ENCODE measurements at regions not wholly inside any gene's neighbourhood (a gene's known extent, or its start where the extent isn't known, plus 50 kb on each side); places are given as distances from the start of the nearest gene placed in this dataset.
"Not testable (repeated sequence)": the region's sequence is repeated elsewhere in the genome, so short reads cannot be mapped to it uniquely, and the experiment has no call there.

DNA sequence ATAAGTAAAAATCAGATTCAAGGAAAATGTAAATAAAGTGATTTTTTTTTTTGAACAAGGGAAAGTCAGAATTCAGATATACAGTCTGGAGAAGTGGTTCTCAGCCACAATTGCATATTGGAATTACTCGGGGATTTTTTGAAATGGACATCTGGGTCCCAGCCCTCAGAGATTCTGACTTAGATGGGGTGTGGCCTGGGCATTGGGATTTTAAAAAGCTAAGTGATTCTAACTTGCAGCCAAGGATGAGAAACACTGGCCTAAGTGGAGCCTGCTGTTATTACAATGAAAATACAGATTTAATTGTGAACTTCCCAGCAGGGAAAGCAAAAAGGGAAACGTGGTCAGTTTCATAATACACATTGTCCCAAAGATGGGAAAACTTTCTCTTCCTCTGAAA, 273.8 kb downstream of the TTC8 start:
- Histone ChIP-seq H3K4me3 (no peak overlapping the region), H3K27ac (no peak overlapping the region), H3K27me3 (no peaks in the 10 kb centered on the region), H3K9me3 (peaks cover 0 to 4% of the 10 kb centered on the region in 2 donors), H3K36me3 (no peaks in the 10 kb centered on the region), H3K4me1 (no peaks in the 10 kb centered on the region)
- TF ChIP-seq, protein P1, sequence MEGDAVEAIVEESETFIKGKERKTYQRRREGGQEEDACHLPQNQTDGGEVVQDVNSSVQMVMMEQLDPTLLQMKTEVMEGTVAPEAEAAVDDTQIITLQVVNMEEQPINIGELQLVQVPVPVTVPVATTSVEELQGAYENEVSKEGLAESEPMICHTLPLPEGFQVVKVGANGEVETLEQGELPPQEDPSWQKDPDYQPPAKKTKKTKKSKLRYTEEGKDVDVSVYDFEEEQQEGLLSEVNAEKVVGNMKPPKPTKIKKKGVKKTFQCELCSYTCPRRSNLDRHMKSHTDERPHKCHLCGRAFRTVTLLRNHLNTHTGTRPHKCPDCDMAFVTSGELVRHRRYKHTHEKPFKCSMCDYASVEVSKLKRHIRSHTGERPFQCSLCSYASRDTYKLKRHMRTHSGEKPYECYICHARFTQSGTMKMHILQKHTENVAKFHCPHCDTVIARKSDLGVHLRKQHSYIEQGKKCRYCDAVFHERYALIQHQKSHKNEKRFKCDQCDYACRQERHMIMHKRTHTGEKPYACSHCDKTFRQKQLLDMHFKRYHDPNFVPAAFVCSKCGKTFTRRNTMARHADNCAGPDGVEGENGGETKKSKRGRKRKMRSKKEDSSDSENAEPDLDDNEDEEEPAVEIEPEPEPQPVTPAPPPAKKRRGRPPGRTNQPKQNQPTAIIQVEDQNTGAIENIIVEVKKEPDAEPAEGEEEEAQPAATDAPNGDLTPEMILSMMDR (IDR thresholded peaks at IDR 0.05), result no peak
- TF ChIP-seq POLR2AphosphoS5 (IDR thresholded peaks at IDR 0.05), result no peak
- no peak for TF ChIP-seq POLR2A (IDR thresholded peaks at IDR 0.05)
- intact Hi-C loops (cut with DNase I; ENCODE audit: low total_unique reads), result no loop called here
- no peak for DNase-seq (ENCODE audit: low spot score in 2 of 2)

DNA sequence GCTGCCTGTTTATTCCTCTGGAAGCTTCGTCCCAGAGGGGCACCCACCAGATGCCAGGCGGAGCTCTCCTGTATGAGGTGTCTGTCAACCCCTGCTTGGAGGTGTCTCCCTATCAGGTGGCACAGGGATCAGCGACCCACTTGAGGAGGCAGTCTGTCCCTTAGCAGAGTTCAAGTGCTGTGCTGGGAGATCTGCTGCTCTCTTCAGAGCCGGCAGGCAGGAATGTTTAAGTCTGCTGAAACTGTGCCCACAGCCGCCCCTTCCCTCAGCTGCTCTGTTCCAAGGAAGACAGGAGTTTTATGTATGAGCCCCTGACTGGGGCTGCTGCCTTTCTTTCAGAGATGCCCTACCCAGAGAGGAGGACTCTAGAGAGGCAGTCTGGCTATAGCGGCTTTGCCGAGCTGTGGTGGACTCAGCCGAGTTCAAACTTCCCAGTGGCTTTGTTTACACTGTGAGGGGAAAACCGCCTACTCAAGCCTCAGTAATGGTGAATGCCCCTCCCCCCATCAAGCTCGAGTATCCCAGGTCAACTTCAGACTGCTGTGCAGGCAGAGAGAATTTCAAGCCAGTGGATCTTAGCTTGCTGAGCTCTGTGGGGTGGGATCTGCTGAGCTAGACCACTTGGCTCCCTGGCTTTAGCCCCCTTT, 279.8 kb downstream of the TTC8 start:
- H3K4me1 ChIP-seq; H3K27me3 ChIP-seq; intact Hi-C loops (cut with DNase I; ENCODE audit: low total_unique reads); H3K36me3 ChIP-seq; H3K4me3 ChIP-seq; H3K27ac ChIP-seq; DNase-seq (ENCODE audit: low spot score in 2 of 2): not testable (repeated sequence)
- H3K9me3 ChIP-seq, result peaks cover 7 to 14% of the 10 kb centered on the region in 2 donors

DNA sequence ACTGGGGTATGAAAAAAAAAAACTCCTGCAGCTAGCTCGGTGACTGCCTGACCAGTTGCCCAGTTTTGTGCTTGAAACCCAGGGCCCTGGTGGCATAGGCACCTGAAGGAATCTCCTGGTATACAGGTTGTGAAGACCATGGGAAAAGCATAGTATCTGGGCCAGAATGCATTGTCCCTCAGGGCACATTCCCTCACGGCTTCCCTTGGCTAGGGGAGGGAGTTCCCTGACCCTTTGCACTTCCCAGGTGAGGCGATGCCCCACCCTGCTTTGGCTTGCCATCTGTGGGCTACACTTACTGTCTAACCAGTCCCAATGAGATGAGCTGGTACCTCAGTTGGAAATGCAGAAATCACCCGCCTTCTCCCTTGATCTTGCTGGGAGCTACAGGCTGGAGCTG, 280.4 kb downstream of the TTC8 start:
- DNase-seq (ENCODE audit: low spot score in 2 of 2); H3K27ac ChIP-seq; H3K27me3 ChIP-seq; H3K4me1 ChIP-seq; H3K4me3 ChIP-seq; H3K36me3 ChIP-seq: not testable (repeated sequence)
- intact Hi-C loops (cut with DNase I; ENCODE audit: low total_unique reads), result loop anchor here (5.0 kb wide), 1 partner anchor 212 kb away; no protein-coding TSS in a partner anchor
- H3K9me3 ChIP-seq, result peaks cover 7 to 14% of the 10 kb centered on the region in 2 donors

Measured in breast epithelium (tissue), 4 donors.